PC-9 (cell line): ENCODE measurements at regions not wholly inside any gene's neighbourhood (a gene's known extent, or its start where the extent isn't known, plus 50 kb on each side); places are given as distances from the start of the nearest gene placed in this dataset.

Experiments used
- BruUV-seq: library from RNA; stranded (reverse); fragments of 400-500 nt; replicated peaks from 2 replicates; lab custom pipeline; 2021; lab: Mats Ljungman, UMichigan
- CTCF ChIA-PET: fragments of 300-600 bp; sonication (Branson Sonifier 250); formaldehyde crosslinking; loops from one replicate; lab custom pipeline; 2022; ENCODE audit warnings: antibody characterized with exemption; lab: Charles Lee
- POLR2A ChIA-PET: fragments of 300-600 bp; sonication (Branson Sonifier 250); formaldehyde crosslinking; loops from one replicate; lab custom pipeline; 2022; ENCODE audit warnings: antibody characterized with exemption; ENCODE audit not compliant: unreplicated experiment; lab: Charles Lee
- DNase-seq, 2 experiments: peaks; one replicate each; pipeline versions ENCODE4 v3.0.0 to v3.0.0-alpha.2; 2015 to 2022; ENCODE audit warnings: mixed read lengths in 1 of 2
- H2AFZ ChIP-seq: fragments of 200-600 bp; sonication (generic); 2 replicates; pipeline ENCODE4 v1.8.1; 2017; ENCODE audit warnings: antibody characterized with exemption
- H3F3A ChIP-seq: fragments of 200-600 bp; sonication (generic); 2 replicates; pipeline ENCODE4 v1.8.1; 2017; ENCODE audit warnings: antibody characterized with exemption, mild to moderate bottlenecking, low read depth; ENCODE audit not compliant: insufficient read depth
- H3K27ac ChIP-seq: fragments of 200-600 bp; sonication (generic); 2 replicates; pipeline ENCODE4 v1.6.1; 2016; ENCODE audit warnings: mixed run types
- H3K27me3 ChIP-seq: fragments of 200-600 bp; sonication (generic); 2 replicates; pipeline ENCODE4 v1.6.1; 2016; ENCODE audit warnings: low read depth, mixed run types; ENCODE audit not compliant: insufficient read depth
- H3K36me3 ChIP-seq: fragments of 200-600 bp; sonication (generic); 2 replicates; pipeline ENCODE4 v1.6.1; 2016; ENCODE audit warnings: low read depth, mixed run types
- H3K4me1 ChIP-seq: fragments of 200-600 bp; sonication (generic); replicated peaks from 2 replicates; pipeline ENCODE4 v1.6.1; 2016; ENCODE audit warnings: mixed run types; ENCODE audit not compliant: insufficient read depth
- H3K4me2 ChIP-seq: fragments of 200-600 bp; sonication (generic); 2 replicates; pipeline ENCODE4 v1.6.1; 2017; ENCODE audit warnings: mixed run types
- H3K4me3 ChIP-seq: fragments of 200-600 bp; sonication (generic); 2 replicates; pipeline ENCODE4 v1.6.1; 2016; ENCODE audit warnings: mixed run types
- H3K79me2 ChIP-seq: fragments of 200-600 bp; sonication (generic); 2 replicates; pipeline ENCODE4 v1.6.1; 2017; ENCODE audit warnings: low read depth, mixed run types
- H3K9me2 ChIP-seq: fragments of 200-600 bp; sonication (generic); 2 replicates; pipeline ENCODE4 v1.8.1; 2017; ENCODE audit warnings: mild to moderate bottlenecking; ENCODE audit not compliant: insufficient read depth
- H3K9me3 ChIP-seq: fragments of 200-600 bp; sonication (generic); 2 replicates; pipeline ENCODE4 v1.8.1; 2016; ENCODE audit warnings: low read depth; ENCODE audit not compliant: insufficient read depth
- H4K20me1 ChIP-seq: fragments of 200-600 bp; sonication (generic); 2 replicates; pipeline ENCODE4 v1.8.1; 2017; ENCODE audit not compliant: insufficient read depth
- EZH2 ChIP-seq: fragments of 200-600 bp; sonication (generic); IDR thresholded peaks from 2 replicates; pipeline ENCODE4 v1.8.0; 2017; ENCODE audit warnings: antibody characterized with exemption, low read depth
- intact Hi-C: fragments of 100-400 bp; cut with micrococcal nuclease; formaldehyde crosslinking; loops from one replicate; pipeline ENCODE4 v1.10.0; 2022; ENCODE audit not compliant: unreplicated experiment
- TF ChIP-seq, protein P1 (sequence below): fragments of 200-600 bp; sonication (generic); conservative IDR thresholded peaks from 2 replicates; pipeline ENCODE4 v1.6.1; 2017; ENCODE audit warnings: mixed run types, antibody characterized with exemption, mild to moderate bottlenecking, moderate library complexity

DNA sequence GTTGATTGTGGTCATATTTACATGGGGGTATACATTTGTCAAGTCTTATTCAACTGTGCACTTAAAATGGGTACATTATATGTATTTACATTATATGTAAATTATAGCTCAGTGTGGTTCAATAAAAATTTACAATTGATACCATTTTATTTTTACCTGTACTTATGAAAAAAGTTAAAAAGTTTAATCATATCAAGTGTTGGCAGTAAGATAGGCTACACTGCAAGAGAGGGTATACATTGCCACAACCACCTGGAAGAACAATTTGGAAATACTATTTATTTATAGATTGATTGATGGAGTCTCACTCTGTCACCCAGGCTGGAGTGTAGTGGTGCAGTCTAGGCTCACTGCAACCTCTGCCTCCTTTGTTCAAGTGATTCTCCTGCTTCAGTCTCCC lies 453.3 kb downstream of the XYLT1 start:
- Histone ChIP-seq H3K4me1 (no peaks in the 10 kb centered on the region), H3K27me3 (peaks cover 5% of the 10 kb centered on the region), H3K9me2 (no peaks in the 10 kb centered on the region), H3K79me2 (no peaks in the 10 kb centered on the region), H3K9me3 (no peaks in the 10 kb centered on the region), H4K20me1 (no peaks in the 10 kb centered on the region), H3K4me3 (no peak overlapping the region), H3K4me2 (no peak overlapping the region), H2AFZ (no peak overlapping the region), H3K36me3 (no peaks in the 10 kb centered on the region), H3F3A (no peaks in the 10 kb centered on the region), H3K27ac (no peak overlapping the region)
- no TSS peak for BruUV-seq
- no peak for DNase-seq
- no peak for TF ChIP-seq EZH2
- TF ChIP-seq, protein P1, sequence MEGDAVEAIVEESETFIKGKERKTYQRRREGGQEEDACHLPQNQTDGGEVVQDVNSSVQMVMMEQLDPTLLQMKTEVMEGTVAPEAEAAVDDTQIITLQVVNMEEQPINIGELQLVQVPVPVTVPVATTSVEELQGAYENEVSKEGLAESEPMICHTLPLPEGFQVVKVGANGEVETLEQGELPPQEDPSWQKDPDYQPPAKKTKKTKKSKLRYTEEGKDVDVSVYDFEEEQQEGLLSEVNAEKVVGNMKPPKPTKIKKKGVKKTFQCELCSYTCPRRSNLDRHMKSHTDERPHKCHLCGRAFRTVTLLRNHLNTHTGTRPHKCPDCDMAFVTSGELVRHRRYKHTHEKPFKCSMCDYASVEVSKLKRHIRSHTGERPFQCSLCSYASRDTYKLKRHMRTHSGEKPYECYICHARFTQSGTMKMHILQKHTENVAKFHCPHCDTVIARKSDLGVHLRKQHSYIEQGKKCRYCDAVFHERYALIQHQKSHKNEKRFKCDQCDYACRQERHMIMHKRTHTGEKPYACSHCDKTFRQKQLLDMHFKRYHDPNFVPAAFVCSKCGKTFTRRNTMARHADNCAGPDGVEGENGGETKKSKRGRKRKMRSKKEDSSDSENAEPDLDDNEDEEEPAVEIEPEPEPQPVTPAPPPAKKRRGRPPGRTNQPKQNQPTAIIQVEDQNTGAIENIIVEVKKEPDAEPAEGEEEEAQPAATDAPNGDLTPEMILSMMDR, result no peak
- intact Hi-C loops, result no loop called here
- ChIA-PET POLR2A (no interaction called here), CTCF (no interaction called here)

DNA sequence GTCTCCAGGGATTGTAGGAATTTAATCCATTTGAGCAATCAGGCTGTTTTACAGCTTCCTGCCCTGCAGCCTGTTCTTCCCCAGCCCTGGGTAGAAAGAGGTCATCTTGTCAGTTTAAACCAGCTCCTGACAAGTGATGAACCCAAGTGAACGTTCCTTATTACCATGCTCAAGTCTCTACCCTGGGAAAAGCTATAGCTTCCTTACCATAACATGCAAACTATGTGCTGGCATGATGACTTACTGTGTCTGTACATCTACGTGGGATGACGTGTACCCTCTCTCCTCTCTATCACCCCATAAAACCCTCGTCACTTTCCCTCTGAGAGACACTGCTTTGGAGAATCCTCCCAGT lies 452.2 kb downstream of the XYLT1 start:
- Histone ChIP-seq H3K4me2 (no peak overlapping the region), H4K20me1 (no peaks in the 10 kb centered on the region), H3K9me3 (no peaks in the 10 kb centered on the region), H3K36me3 (no peaks in the 10 kb centered on the region), H3K4me1 (no peaks in the 10 kb centered on the region), H3K79me2 (no peaks in the 10 kb centered on the region), H3K27ac (no peak overlapping the region), H2AFZ (no peak overlapping the region), H3K27me3 (peaks cover 9% of the 10 kb centered on the region; the same call in 1 of the 2 replicates), H3F3A (no peaks in the 10 kb centered on the region), H3K4me3 (no peak overlapping the region), H3K9me2 (no peaks in the 10 kb centered on the region)
- DNase-seq, result no peak
- intact Hi-C loops, result no loop called here
- no TSS peak for BruUV-seq
- POLR2A ChIA-PET, result no interaction called here
- TF ChIP-seq, protein P1, result no peak
- no peak for TF ChIP-seq EZH2
- CTCF ChIA-PET, result no interaction called here

DNA sequence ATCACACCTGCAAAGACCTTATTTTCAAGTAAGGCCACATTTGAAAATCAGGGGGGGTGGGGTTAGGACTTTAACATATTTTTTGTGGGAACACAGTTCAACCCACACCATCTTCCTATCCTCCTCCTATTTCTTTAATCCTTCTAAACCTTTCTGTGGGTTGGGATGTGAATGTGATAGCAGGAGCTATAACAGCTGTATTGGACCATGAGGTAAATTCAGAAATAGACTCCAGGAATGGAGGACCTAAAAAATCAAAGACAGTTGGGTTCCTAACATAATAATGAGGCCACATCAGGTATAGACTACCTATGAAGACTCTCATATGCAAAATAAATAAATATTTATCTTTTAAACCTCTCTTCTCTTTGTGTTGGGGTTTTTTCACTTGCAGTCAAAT lies 451.4 kb downstream of the XYLT1 start:
- ChIA-PET CTCF (no interaction called here), POLR2A (no interaction called here)
- H3K9me3 ChIP-seq, result no peaks in the 10 kb centered on the region
- no peak overlapping the region for H3K27ac ChIP-seq
- H3K4me2 ChIP-seq, result no peak overlapping the region
- no TSS peak for BruUV-seq
- H3K9me2 ChIP-seq, result no peaks in the 10 kb centered on the region
- DNase-seq, result no peak
- H3F3A ChIP-seq, result no peaks in the 10 kb centered on the region
- no peak overlapping the region for H2AFZ ChIP-seq
- H3K27me3 ChIP-seq, result peaks cover 10% of the 10 kb centered on the region; the same call in 1 of the 2 replicates
- no peak overlapping the region for H3K4me3 ChIP-seq
- H3K79me2 ChIP-seq, result no peaks in the 10 kb centered on the region
- intact Hi-C loops, result no loop called here
- TF ChIP-seq, protein P1, result no peak
- no peak for TF ChIP-seq EZH2
- no peaks in the 10 kb centered on the region for H3K4me1 ChIP-seq
- H4K20me1 ChIP-seq, result no peaks in the 10 kb centered on the region
- no peaks in the 10 kb centered on the region for H3K36me3 ChIP-seq
